ENCODE measurements at regions not wholly inside any gene's neighbourhood (a gene's known extent, or its start where the extent isn't known, plus 50 kb on each side); places are given as distances from the start of the nearest gene placed in this dataset.
"Not testable (repeated sequence)": the region's sequence is repeated elsewhere in the genome, so short reads cannot be mapped to it uniquely, and the experiment has no call there.

DNA sequence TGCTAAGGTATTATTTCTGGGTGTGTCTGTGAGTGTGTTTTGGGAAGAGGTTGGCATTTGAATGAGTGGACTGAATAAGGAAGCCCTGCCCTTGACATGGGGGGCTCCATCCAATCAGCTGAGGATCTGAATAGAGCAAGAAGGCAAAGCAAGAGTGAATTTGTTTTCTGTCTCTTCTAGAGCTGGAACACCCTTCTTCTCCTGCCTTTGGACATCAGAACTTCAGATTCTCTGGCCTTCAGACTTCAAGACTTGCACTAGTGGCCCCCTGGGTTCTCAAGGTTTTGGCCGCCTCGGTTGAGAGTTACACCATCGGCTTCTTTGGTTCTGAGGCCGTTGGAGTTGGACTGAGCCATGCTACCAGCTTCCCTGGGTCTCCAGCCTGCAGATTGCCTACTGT, 448.6 kb downstream of the SHISA9 start:
- Histone ChIP-seq H3K9me3 (ENCODE audit: insufficient read depth, low read length, severe bottlenecking) (no peaks in the 10 kb centered on the region), H2AFZ (ENCODE audit: low read depth, low read length) (no peak overlapping the region), H4K20me1 (ENCODE audit: insufficient read depth, low read length) (no peaks in the 10 kb centered on the region), H3K36me3 (ENCODE audit: insufficient read depth, low read length) (no peaks in the 10 kb centered on the region), H3K9ac (ENCODE audit: low read depth, low read length) (no peak overlapping the region), H3K27ac (ENCODE audit: low read length) (no peak overlapping the region), H3K27me3 (ENCODE audit: insufficient read depth, low read length, poor library complexity) (no peaks in the 10 kb centered on the region), H3K79me2 (ENCODE audit: insufficient read depth, low read length) (no peaks in the 10 kb centered on the region), H3K4me3 (ENCODE audit: low read depth in 1 of 2, low read length in 2 of 2) (no peak overlapping the region), H3K4me2 (ENCODE audit: insufficient read depth, low read length) (no peak overlapping the region), H3K4me1 (ENCODE audit: insufficient read depth, low read length) (no peaks in the 10 kb centered on the region)
- TF ChIP-seq EZH2 (IDR thresholded peaks at IDR 0.05; ENCODE audit: borderline replicate concordance, low read depth, low read length, severe bottlenecking): no peak
- TF ChIP-seq, protein P1, sequence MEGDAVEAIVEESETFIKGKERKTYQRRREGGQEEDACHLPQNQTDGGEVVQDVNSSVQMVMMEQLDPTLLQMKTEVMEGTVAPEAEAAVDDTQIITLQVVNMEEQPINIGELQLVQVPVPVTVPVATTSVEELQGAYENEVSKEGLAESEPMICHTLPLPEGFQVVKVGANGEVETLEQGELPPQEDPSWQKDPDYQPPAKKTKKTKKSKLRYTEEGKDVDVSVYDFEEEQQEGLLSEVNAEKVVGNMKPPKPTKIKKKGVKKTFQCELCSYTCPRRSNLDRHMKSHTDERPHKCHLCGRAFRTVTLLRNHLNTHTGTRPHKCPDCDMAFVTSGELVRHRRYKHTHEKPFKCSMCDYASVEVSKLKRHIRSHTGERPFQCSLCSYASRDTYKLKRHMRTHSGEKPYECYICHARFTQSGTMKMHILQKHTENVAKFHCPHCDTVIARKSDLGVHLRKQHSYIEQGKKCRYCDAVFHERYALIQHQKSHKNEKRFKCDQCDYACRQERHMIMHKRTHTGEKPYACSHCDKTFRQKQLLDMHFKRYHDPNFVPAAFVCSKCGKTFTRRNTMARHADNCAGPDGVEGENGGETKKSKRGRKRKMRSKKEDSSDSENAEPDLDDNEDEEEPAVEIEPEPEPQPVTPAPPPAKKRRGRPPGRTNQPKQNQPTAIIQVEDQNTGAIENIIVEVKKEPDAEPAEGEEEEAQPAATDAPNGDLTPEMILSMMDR (IDR thresholded peaks at IDR 0.05; ENCODE audit: borderline replicate concordance, extremely low read depth, low read length, poor library complexity, severe bottlenecking): no peak
- ATAC-seq (ENCODE audit: insufficient read depth, low read depth): no peak
- no peak for DNase-seq

DNA sequence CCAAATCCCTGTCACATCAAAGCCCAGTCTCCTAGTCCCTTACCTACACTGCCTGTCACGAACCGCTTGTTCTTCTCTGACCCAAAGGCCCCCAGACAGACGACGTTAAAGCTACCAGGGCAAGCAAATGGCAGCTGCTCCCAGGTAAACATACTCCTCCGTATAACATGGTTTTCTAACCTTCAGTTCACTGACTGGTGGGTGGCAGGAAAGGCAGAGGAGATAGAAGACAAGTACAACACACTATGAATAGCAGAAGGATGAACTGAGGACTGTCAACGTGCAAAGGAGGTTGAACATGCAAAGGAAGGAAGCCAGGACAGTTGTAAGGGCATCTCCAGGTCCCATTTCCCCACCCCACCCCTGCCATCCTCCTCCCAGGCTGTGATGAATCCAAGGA, 449.8 kb downstream of the SHISA9 start:
- H3K4me1 ChIP-seq (ENCODE audit: insufficient read depth, low read length): no peaks in the 10 kb centered on the region

DNA sequence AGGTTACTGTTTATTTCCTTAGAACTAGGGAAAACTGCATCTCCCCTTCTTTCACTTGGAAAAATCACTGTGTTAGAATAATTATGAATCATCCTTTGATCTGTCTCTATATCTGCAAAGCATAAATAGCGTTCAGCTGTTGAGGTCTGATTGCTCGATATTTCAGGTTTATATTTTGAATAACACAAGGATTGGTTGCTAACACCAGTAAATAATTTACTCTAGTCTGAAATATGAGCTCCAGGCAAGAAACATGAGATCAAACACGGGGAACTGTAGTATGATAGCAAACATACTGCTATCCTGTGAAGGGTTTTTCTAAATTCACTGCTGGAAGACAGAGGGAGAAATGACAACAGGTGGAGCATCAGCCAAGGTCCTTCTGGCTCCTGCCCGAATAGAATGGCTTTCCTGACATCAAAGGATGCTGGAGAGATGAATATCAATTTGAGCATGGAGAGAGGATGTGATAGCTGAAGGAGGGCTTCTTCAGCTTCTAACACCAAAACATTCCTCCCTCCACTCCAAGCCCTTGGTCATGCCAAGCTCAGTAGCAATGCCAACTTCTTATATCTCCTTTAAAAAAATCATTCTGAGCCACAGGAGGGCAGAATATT, 450.3 kb downstream of the SHISA9 start:
- H3K36me3 ChIP-seq (ENCODE audit: insufficient read depth, low read length): no peaks in the 10 kb centered on the region
- H3K79me2 ChIP-seq (ENCODE audit: insufficient read depth, low read length): no peaks in the 10 kb centered on the region
- H3K4me2 ChIP-seq (ENCODE audit: insufficient read depth, low read length): no peak overlapping the region
- no peaks in the 10 kb centered on the region for H3K9me3 ChIP-seq (ENCODE audit: insufficient read depth, low read length, severe bottlenecking)
- no peak for DNase-seq
- no peak overlapping the region for H3K27ac ChIP-seq (ENCODE audit: low read length)
- H3K4me3 ChIP-seq (ENCODE audit: low read depth in 1 of 2, low read length in 2 of 2): no peak overlapping the region
- H3K4me1 ChIP-seq (ENCODE audit: insufficient read depth, low read length): no peaks in the 10 kb centered on the region
- no peak for ATAC-seq (ENCODE audit: insufficient read depth, low read depth)
- H2AFZ ChIP-seq (ENCODE audit: low read depth, low read length): no peak overlapping the region
- no peaks in the 10 kb centered on the region for H3K27me3 ChIP-seq (ENCODE audit: insufficient read depth, low read length, poor library complexity)
- H3K9ac ChIP-seq (ENCODE audit: low read depth, low read length): no peak overlapping the region
- TF ChIP-seq, protein P1 (IDR thresholded peaks at IDR 0.05; ENCODE audit: borderline replicate concordance, extremely low read depth, low read length, poor library complexity, severe bottlenecking): no peak
- TF ChIP-seq EZH2 (IDR thresholded peaks at IDR 0.05; ENCODE audit: borderline replicate concordance, low read depth, low read length, severe bottlenecking): no peak
- H4K20me1 ChIP-seq (ENCODE audit: insufficient read depth, low read length): no peaks in the 10 kb centered on the region

More for the DNA sequence above, 449.8 kb downstream of the SHISA9 start:
- TF ChIP-seq, protein P1 (IDR thresholded peaks at IDR 0.05; ENCODE audit: borderline replicate concordance, extremely low read depth, low read length, poor library complexity, severe bottlenecking): no peak
- TF ChIP-seq EZH2 (IDR thresholded peaks at IDR 0.05; ENCODE audit: borderline replicate concordance, low read depth, low read length, severe bottlenecking): no peak
- no peak overlapping the region for H3K27ac ChIP-seq (ENCODE audit: low read length)
- H3K9ac ChIP-seq (ENCODE audit: low read depth, low read length): no peak overlapping the region
- H3K4me3 ChIP-seq (ENCODE audit: low read depth in 1 of 2, low read length in 2 of 2): no peak overlapping the region
- H2AFZ ChIP-seq (ENCODE audit: low read depth, low read length): no peak overlapping the region
- ATAC-seq (ENCODE audit: insufficient read depth, low read depth) (no peak), DNase-seq (no peak)
- no peaks in the 10 kb centered on the region for H3K27me3 ChIP-seq (ENCODE audit: insufficient read depth, low read length, poor library complexity)
- H3K36me3 ChIP-seq (ENCODE audit: insufficient read depth, low read length): no peaks in the 10 kb centered on the region
- H3K4me2 ChIP-seq (ENCODE audit: insufficient read depth, low read length): no peak overlapping the region
- no peaks in the 10 kb centered on the region for H3K79me2 ChIP-seq (ENCODE audit: insufficient read depth, low read length)
- H4K20me1 ChIP-seq (ENCODE audit: insufficient read depth, low read length): no peaks in the 10 kb centered on the region
- H3K9me3 ChIP-seq (ENCODE audit: insufficient read depth, low read length, severe bottlenecking): no peaks in the 10 kb centered on the region

DNA sequence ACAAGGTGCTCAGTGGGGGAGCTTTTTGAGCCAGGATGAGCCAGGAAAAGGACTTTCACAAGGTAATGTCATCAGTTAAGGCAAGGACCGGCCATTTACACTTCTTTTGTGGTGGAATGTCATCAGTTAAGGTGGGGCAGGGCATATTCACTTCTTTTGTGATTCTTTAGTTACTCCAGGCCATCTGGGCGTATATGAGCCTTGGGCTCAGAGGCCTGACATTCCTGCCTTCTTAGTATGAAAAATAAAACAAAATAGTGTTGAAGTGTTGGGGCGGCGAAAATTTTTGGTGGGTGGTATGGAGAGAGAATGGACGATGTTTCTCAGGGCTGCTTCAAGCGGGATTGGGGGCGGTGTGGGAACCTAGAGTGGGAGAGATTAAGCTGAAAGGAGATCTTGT, 451.4 kb downstream of the SHISA9 start:
- not testable (repeated sequence) for H3K4me2 ChIP-seq (ENCODE audit: insufficient read depth, low read length); H3K9ac ChIP-seq (ENCODE audit: low read depth, low read length); H3K4me1 ChIP-seq (ENCODE audit: insufficient read depth, low read length); H3K36me3 ChIP-seq (ENCODE audit: insufficient read depth, low read length); H3K9me3 ChIP-seq (ENCODE audit: insufficient read depth, low read length, severe bottlenecking); H3K27me3 ChIP-seq (ENCODE audit: insufficient read depth, low read length, poor library complexity); H4K20me1 ChIP-seq (ENCODE audit: insufficient read depth, low read length); DNase-seq; H3K27ac ChIP-seq (ENCODE audit: low read length); H2AFZ ChIP-seq (ENCODE audit: low read depth, low read length); H3K79me2 ChIP-seq (ENCODE audit: insufficient read depth, low read length); H3K4me3 ChIP-seq (ENCODE audit: low read depth in 1 of 2, low read length in 2 of 2); ATAC-seq (ENCODE audit: insufficient read depth, low read depth)

DNA sequence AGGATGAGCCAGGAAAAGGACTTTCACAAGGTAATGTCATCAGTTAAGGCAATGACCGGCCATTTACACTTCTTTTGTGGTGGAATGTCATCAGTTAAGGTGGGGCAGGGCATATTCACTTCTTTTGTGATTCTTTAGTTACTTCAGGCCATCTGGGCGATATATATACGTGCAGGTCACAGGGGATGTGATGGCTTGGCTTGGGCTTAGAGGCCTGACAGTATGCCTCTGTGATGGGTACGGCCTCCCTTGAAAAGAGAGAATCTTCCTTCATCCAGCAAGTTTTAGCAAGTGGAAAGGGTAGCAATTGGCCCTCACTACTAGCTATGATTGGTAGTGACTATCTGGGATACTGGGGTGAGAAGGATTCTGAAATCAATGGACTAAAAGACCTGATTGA, 456.4 kb downstream of the SHISA9 start:
- H3K27me3 ChIP-seq (ENCODE audit: insufficient read depth, low read length, poor library complexity); H4K20me1 ChIP-seq (ENCODE audit: insufficient read depth, low read length); ATAC-seq (ENCODE audit: insufficient read depth, low read depth); H3K4me1 ChIP-seq (ENCODE audit: insufficient read depth, low read length); H3K79me2 ChIP-seq (ENCODE audit: insufficient read depth, low read length); H3K4me2 ChIP-seq (ENCODE audit: insufficient read depth, low read length); DNase-seq; H3K9me3 ChIP-seq (ENCODE audit: insufficient read depth, low read length, severe bottlenecking); H3K36me3 ChIP-seq (ENCODE audit: insufficient read depth, low read length); H2AFZ ChIP-seq (ENCODE audit: low read depth, low read length); H3K9ac ChIP-seq (ENCODE audit: low read depth, low read length); H3K27ac ChIP-seq (ENCODE audit: low read length); H3K4me3 ChIP-seq (ENCODE audit: low read depth in 1 of 2, low read length in 2 of 2): not testable (repeated sequence)
